ENCODE measurements at regions not wholly inside any gene's neighbourhood (a gene's known extent, or its start where the extent isn't known, plus 50 kb on each side); places are given as distances from the start of the nearest gene placed in this dataset.

GRCh38 chr10:90579602-90580242 lies 278.1 kb downstream of the HTR7 start:
- DNase-seq (ENCODE audit: low read depth) = no peak
- TF ChIP-seq, protein P1, sequence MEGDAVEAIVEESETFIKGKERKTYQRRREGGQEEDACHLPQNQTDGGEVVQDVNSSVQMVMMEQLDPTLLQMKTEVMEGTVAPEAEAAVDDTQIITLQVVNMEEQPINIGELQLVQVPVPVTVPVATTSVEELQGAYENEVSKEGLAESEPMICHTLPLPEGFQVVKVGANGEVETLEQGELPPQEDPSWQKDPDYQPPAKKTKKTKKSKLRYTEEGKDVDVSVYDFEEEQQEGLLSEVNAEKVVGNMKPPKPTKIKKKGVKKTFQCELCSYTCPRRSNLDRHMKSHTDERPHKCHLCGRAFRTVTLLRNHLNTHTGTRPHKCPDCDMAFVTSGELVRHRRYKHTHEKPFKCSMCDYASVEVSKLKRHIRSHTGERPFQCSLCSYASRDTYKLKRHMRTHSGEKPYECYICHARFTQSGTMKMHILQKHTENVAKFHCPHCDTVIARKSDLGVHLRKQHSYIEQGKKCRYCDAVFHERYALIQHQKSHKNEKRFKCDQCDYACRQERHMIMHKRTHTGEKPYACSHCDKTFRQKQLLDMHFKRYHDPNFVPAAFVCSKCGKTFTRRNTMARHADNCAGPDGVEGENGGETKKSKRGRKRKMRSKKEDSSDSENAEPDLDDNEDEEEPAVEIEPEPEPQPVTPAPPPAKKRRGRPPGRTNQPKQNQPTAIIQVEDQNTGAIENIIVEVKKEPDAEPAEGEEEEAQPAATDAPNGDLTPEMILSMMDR (IDR thresholded peaks at IDR 0.05; ENCODE audit: control insufficient read depth, insufficient read depth, low read depth, low read length, missing control alignments) = no peak

GRCh38 chr10:90583416-90583815 lies 274.4 kb downstream of the HTR7 start:
- TF ChIP-seq, protein P1 (IDR thresholded peaks at IDR 0.05; ENCODE audit: control insufficient read depth, insufficient read depth, low read depth, low read length, missing control alignments) = no peak
- DNase-seq (ENCODE audit: low read depth) = no peak
- H3K4me3 ChIP-seq (ENCODE audit: control insufficient read depth, low read depth, low read length) = no peak overlapping the region

More at GRCh38 chr10:90579602-90580242, 278.1 kb downstream of the HTR7 start:
- no peak overlapping the region for H3K4me3 ChIP-seq (ENCODE audit: control insufficient read depth, low read depth, low read length)

DNA sequence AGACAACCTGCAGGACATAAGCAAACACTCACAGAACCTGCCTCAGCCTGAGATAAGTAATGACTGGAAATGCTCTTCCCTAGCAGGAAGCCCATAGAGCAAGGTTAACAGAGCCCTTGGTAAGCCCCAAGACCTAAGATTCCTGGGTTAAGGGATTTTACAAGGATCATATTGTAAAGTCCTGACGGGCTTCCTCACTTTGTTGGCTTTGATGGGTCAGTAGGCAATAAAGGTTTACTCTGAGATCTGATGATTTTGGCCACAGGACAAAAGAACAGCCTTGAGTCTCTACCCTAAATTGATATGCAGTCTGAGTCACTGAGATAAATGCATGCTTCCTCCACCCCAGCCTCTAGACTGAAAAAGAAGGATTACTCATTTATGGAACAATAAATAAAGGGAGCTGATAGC lies 270.8 kb downstream of the HTR7 start:
- no peak for DNase-seq (ENCODE audit: low read depth)
- TF ChIP-seq, protein P1 (IDR thresholded peaks at IDR 0.05; ENCODE audit: control insufficient read depth, insufficient read depth, low read depth, low read length, missing control alignments) = no peak
- no peak overlapping the region for H3K4me3 ChIP-seq (ENCODE audit: control insufficient read depth, low read depth, low read length)

- TF ChIP-seq, protein P1 (IDR thresholded peaks at IDR 0.05; ENCODE audit: control insufficient read depth, insufficient read depth, low read depth, low read length, missing control alignments) = no peak
- H3K4me3 ChIP-seq (ENCODE audit: control insufficient read depth, low read depth, low read length) = no peak overlapping the region
- DNase-seq (ENCODE audit: low read depth) = no peak
These were observed 270.3 kb downstream of the HTR7 start for GRCh38 chr10:90587561-90587960.

DNA sequence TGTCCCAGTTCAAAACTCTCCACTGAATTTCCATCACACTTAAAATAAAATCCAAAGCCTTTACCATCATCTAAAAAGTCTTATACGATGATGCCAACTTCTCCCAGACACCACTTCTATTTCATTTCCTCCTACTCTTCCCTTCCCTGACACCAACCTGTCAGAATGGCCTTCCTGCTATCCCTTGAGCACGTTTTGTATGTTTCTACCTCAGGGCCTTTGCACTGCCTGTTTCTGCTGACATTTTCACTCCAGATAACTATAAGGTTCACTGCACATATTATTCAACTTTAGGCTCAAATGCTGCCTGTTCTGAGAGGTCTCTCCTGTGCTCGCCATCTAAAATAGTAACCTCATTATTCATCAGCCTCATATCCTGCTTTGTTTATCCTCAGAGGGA lies 269.6 kb downstream of the HTR7 start:
- no peak for DNase-seq (ENCODE audit: low read depth)
- TF ChIP-seq, protein P1 (IDR thresholded peaks at IDR 0.05; ENCODE audit: control insufficient read depth, insufficient read depth, low read depth, low read length, missing control alignments) = no peak
- no peak overlapping the region for H3K4me3 ChIP-seq (ENCODE audit: control insufficient read depth, low read depth, low read length)

- DNase-seq (ENCODE audit: low read depth) = no peak
- no peak overlapping the region for H3K4me3 ChIP-seq (ENCODE audit: control insufficient read depth, low read depth, low read length)
- TF ChIP-seq, protein P1 (IDR thresholded peaks at IDR 0.05; ENCODE audit: control insufficient read depth, insufficient read depth, low read depth, low read length, missing control alignments) = no peak
These were observed 268.0 kb downstream of the HTR7 start for GRCh38 chr10:90589825-90590224.

Data from AG09309 (cell line).